CD8-positive, alpha-beta memory T cell (primary cell): ENCODE measurements at regions not wholly inside any gene's neighbourhood (a gene's known extent, or its start where the extent isn't known, plus 50 kb on each side); places are given as distances from the start of the nearest gene placed in this dataset.

Source experiments
- CTCF ChIA-PET: fragments of 350-600 bp; sonication (Branson Sonifier 250); formaldehyde crosslinking; loops from one replicate; lab custom pipeline; 2021; ENCODE audit warnings: antibody characterized with exemption; lab: Charles Lee
- POLR2A ChIA-PET: fragments of 350-600 bp; sonication (Branson Sonifier 250); formaldehyde crosslinking; loops from one replicate; lab custom pipeline; 2021; ENCODE audit warnings: antibody characterized with exemption; lab: Charles Lee
- DNase-seq, 5 donors: peaks; one replicate each; pipeline versions ENCODE4 v3.0.0 to v3.0.0-alpha.2; 2020 to 2022; ENCODE audit warnings: mixed read lengths in 1 of 5
- H3K27ac ChIP-seq: one replicate; pipeline ENCODE4 v1.7.0; 2013; ENCODE audit warnings: low read depth, mild to moderate bottlenecking, low read length, moderate library complexity
- H3K27me3 ChIP-seq: 2 replicates; pipeline ENCODE4 v1.7.0; 2013; ENCODE audit warnings: low read length, mild to moderate bottlenecking; ENCODE audit not compliant: insufficient read depth, poor library complexity, severe bottlenecking
- H3K36me3 ChIP-seq: 2 replicates; pipeline ENCODE4 v1.7.0; 2013; ENCODE audit warnings: mild to moderate bottlenecking, low read length, moderate library complexity; ENCODE audit not compliant: insufficient read depth
- H3K4me1 ChIP-seq: 2 replicates; pipeline ENCODE4 v1.7.0; 2013; ENCODE audit warnings: mild to moderate bottlenecking, low read length, moderate library complexity; ENCODE audit not compliant: insufficient read depth
- H3K4me3 ChIP-seq: 2 replicates; pipeline ENCODE4 v1.7.0; 2013; ENCODE audit warnings: mild to moderate bottlenecking, low read length
- H3K9me3 ChIP-seq: 2 replicates; pipeline ENCODE4 v1.7.0; 2013; ENCODE audit warnings: mild to moderate bottlenecking, low read length
- H3K27ac Mint-ChIP-seq, 8 donors: one replicate each; pipeline ENCODE4 v1.8.0; 2020 to 2021; ENCODE audit warnings: mixed read lengths in 8 of 8, mild to moderate bottlenecking in 6 of 8, inconsistent platforms in 3 of 8, moderate library complexity in 3 of 8
- H3K27me3 Mint-ChIP-seq, 2 donors: one replicate each; pipeline ENCODE4 v1.8.0; 2020 to 2021; ENCODE audit warnings: mixed read lengths in 2 of 2, mild to moderate bottlenecking in 1 of 2, moderate library complexity in 1 of 2
- H3K36me3 Mint-ChIP-seq, 3 donors: one replicate each; pipeline ENCODE4 v1.8.0; 2020 to 2021; ENCODE audit warnings: mixed read lengths in 3 of 3, inconsistent platforms in 1 of 3, mild to moderate bottlenecking in 1 of 3
- H3K4me1 Mint-ChIP-seq, 3 donors: one replicate each; pipeline ENCODE4 v1.8.0; 2020 to 2021; ENCODE audit warnings: mixed read lengths in 3 of 3, inconsistent platforms in 1 of 3, mild to moderate bottlenecking in 1 of 3
- H3K4me3 Mint-ChIP-seq, 7 donors: one replicate each; pipeline ENCODE4 v1.8.0; 2020 to 2021; ENCODE audit warnings: mixed read lengths in 7 of 7, mild to moderate bottlenecking in 6 of 7, moderate library complexity in 4 of 7, inconsistent platforms in 2 of 7
- H3K9me3 Mint-ChIP-seq, 5 donors: one replicate each; pipeline ENCODE4 v1.8.0; 2020 to 2022; ENCODE audit warnings: mixed read lengths in 5 of 5, mild to moderate bottlenecking in 3 of 5, moderate library complexity in 2 of 5, inconsistent platforms in 1 of 5

- Histone ChIP-seq H3K27me3 (no peaks in the 10 kb centered on the region), H3K9me3 (no peaks in the 10 kb centered on the region), H3K4me1 (no peaks in the 10 kb centered on the region), H3K27ac (no peak overlapping the region), H3K4me3 (no peak overlapping the region), H3K36me3 (no peaks in the 10 kb centered on the region)
- ChIA-PET POLR2A (no interaction called here), CTCF (no interaction called here)
- no peaks in the 10 kb centered on the region for H3K36me3 Mint-ChIP-seq
- H3K4me3 Mint-ChIP-seq, result no peak overlapping the region
- peaks cover 0 to 2% of the 10 kb centered on the region in 2 donors for H3K27me3 Mint-ChIP-seq
- no peaks in the 10 kb centered on the region for H3K4me1 Mint-ChIP-seq
- H3K9me3 Mint-ChIP-seq, result peaks cover 0 to 6% (median 2%) of the 10 kb centered on the region in 5 donors
- DNase-seq, result no peak
- no peak overlapping the region for H3K27ac Mint-ChIP-seq
Observed at GRCh38 chr9:119829186-119829585, 460.0 kb upstream of the BRINP1 start.

- no peaks in the 10 kb centered on the region for H3K4me1 Mint-ChIP-seq
Observed at GRCh38 chr9:119827526-119827925, 458.3 kb upstream of the BRINP1 start.

GRCh38 chr9:119827126-119827525, 457.9 kb upstream of the BRINP1 start:
- Histone ChIP-seq H3K27me3 (no peaks in the 10 kb centered on the region), H3K27ac (no peak overlapping the region), H3K9me3 (no peaks in the 10 kb centered on the region), H3K4me1 (no peaks in the 10 kb centered on the region), H3K4me3 (no peak overlapping the region), H3K36me3 (no peaks in the 10 kb centered on the region)
- Mint-ChIP-seq H3K9me3 (peaks cover 0 to 4% (median 0%) of the 10 kb centered on the region in 5 donors), H3K27me3 (no peaks in the 10 kb centered on the region), H3K4me3 (no peak overlapping the region), H3K27ac (no peak overlapping the region), H3K36me3 (no peaks in the 10 kb centered on the region), H3K4me1 (no peaks in the 10 kb centered on the region)
- ChIA-PET CTCF (interaction anchor here (1.7 kb wide), 1 partner anchor 10 kb away, joined by 4 read pairs; no protein-coding TSS in a partner anchor), POLR2A (no interaction called here)
- no peak for DNase-seq

More at GRCh38 chr9:119827526-119827925, 458.3 kb upstream of the BRINP1 start:
- no peak for DNase-seq
- Histone ChIP-seq H3K4me3 (no peak overlapping the region), H3K4me1 (no peaks in the 10 kb centered on the region), H3K36me3 (no peaks in the 10 kb centered on the region), H3K27ac (no peak overlapping the region), H3K27me3 (no peaks in the 10 kb centered on the region), H3K9me3 (no peaks in the 10 kb centered on the region)
- Mint-ChIP-seq H3K27ac (no peak overlapping the region), H3K36me3 (no peaks in the 10 kb centered on the region), H3K9me3 (peaks cover 0 to 4% (median 0%) of the 10 kb centered on the region in 5 donors), H3K27me3 (no peaks in the 10 kb centered on the region), H3K4me3 (no peak overlapping the region)
- ChIA-PET POLR2A (no interaction called here), CTCF (no interaction called here)

- no peaks in the 10 kb centered on the region for H3K36me3 Mint-ChIP-seq
- DNase-seq, result no peak
- no peaks in the 10 kb centered on the region for H3K9me3 Mint-ChIP-seq
- H3K27ac Mint-ChIP-seq, result no peak overlapping the region
- H3K9me3 ChIP-seq, result no peaks in the 10 kb centered on the region
- no peaks in the 10 kb centered on the region for H3K36me3 ChIP-seq
- no peak overlapping the region for H3K27ac ChIP-seq
- POLR2A ChIA-PET, result no interaction called here
- no peak overlapping the region for H3K4me3 ChIP-seq
- H3K4me1 Mint-ChIP-seq, result no peaks in the 10 kb centered on the region
- no peaks in the 10 kb centered on the region for H3K4me1 ChIP-seq
- CTCF ChIA-PET, result no interaction called here
- no peaks in the 10 kb centered on the region for H3K27me3 ChIP-seq
- no peak overlapping the region for H3K4me3 Mint-ChIP-seq
- peaks cover 0 to 10% of the 10 kb centered on the region in 2 donors for H3K27me3 Mint-ChIP-seq
Observed at GRCh38 chr9:119818726-119819435, 449.6 kb upstream of the BRINP1 start.

- Histone ChIP-seq H3K9me3 (no peaks in the 10 kb centered on the region), H3K4me3 (no peak overlapping the region), H3K4me1 (no peaks in the 10 kb centered on the region), H3K36me3 (no peaks in the 10 kb centered on the region), H3K27me3 (no peaks in the 10 kb centered on the region), H3K27ac (no peak overlapping the region)
- Mint-ChIP-seq H3K27me3 (peaks cover 0 to 5% of the 10 kb centered on the region in 2 donors), H3K4me3 (no peak overlapping the region), H3K4me1 (no peaks in the 10 kb centered on the region), H3K9me3 (peaks cover 0 to 11% (median 6%) of the 10 kb centered on the region in 5 donors), H3K36me3 (no peaks in the 10 kb centered on the region), H3K27ac (no peak overlapping the region)
- no peak for DNase-seq
- CTCF ChIA-PET, result no interaction called here
- POLR2A ChIA-PET, result no interaction called here
Observed at GRCh38 chr9:119810645-119811429, 441.6 kb upstream of the BRINP1 start.

- Histone ChIP-seq H3K9me3 (no peaks in the 10 kb centered on the region), H3K27ac (no peak overlapping the region), H3K36me3 (no peaks in the 10 kb centered on the region), H3K4me1 (no peaks in the 10 kb centered on the region), H3K27me3 (no peaks in the 10 kb centered on the region), H3K4me3 (no peak overlapping the region)
- ChIA-PET POLR2A (no interaction called here), CTCF (no interaction called here)
- no peaks in the 10 kb centered on the region for H3K36me3 Mint-ChIP-seq
- H3K27ac Mint-ChIP-seq, result no peak overlapping the region
- no peak for DNase-seq
- H3K27me3 Mint-ChIP-seq, result no peaks in the 10 kb centered on the region
- peaks cover 0 to 6% (median 0%) of the 10 kb centered on the region in 5 donors for H3K9me3 Mint-ChIP-seq
- H3K4me1 Mint-ChIP-seq, result no peaks in the 10 kb centered on the region
- no peak overlapping the region for H3K4me3 Mint-ChIP-seq
Observed at GRCh38 chr9:119803679-119804078, 434.4 kb upstream of the BRINP1 start.

- H3K9me3 ChIP-seq, result no peaks in the 10 kb centered on the region
- no peak overlapping the region for H3K27ac ChIP-seq
- no peak for DNase-seq
- no peaks in the 10 kb centered on the region for H3K27me3 ChIP-seq
- POLR2A ChIA-PET, result no interaction called here
- Mint-ChIP-seq H3K27ac (no peak overlapping the region), H3K36me3 (no peaks in the 10 kb centered on the region), H3K4me1 (no peaks in the 10 kb centered on the region), H3K27me3 (no peaks in the 10 kb centered on the region), H3K4me3 (no peak overlapping the region), H3K9me3 (peaks cover 0 to 6% (median 0%) of the 10 kb centered on the region in 5 donors)
- CTCF ChIA-PET, result no interaction called here
- no peaks in the 10 kb centered on the region for H3K4me1 ChIP-seq
- no peaks in the 10 kb centered on the region for H3K36me3 ChIP-seq
- H3K4me3 ChIP-seq, result no peak overlapping the region
Observed at GRCh38 chr9:119802621-119803020, 433.4 kb upstream of the BRINP1 start.

- Mint-ChIP-seq H3K27me3 (no peaks in the 10 kb centered on the region), H3K27ac (no peak overlapping the region), H3K36me3 (no peaks in the 10 kb centered on the region), H3K9me3 (peaks cover 0 to 6% (median 0%) of the 10 kb centered on the region in 5 donors), H3K4me3 (no peak overlapping the region), H3K4me1 (no peaks in the 10 kb centered on the region)
- CTCF ChIA-PET, result no interaction called here
- Histone ChIP-seq H3K4me3 (no peak overlapping the region), H3K27me3 (no peaks in the 10 kb centered on the region), H3K4me1 (no peaks in the 10 kb centered on the region), H3K27ac (no peak overlapping the region), H3K36me3 (no peaks in the 10 kb centered on the region), H3K9me3 (no peaks in the 10 kb centered on the region)
- no peak for DNase-seq
- POLR2A ChIA-PET, result no interaction called here
Observed at GRCh38 chr9:119802133-119802532, 432.9 kb upstream of the BRINP1 start.
